NCI-H2107 (cell line): ENCODE measurements at regions not wholly inside any gene's neighbourhood (a gene's known extent, or its start where the extent isn't known, plus 50 kb on each side); places are given as distances from the start of the nearest gene placed in this dataset.
"Not testable (repeated sequence)": the region's sequence is repeated elsewhere in the genome, so short reads cannot be mapped to it uniquely, and the experiment has no call there.

Experiments used
- DNase-seq: peaks from one replicate; lab custom pipeline; 2025; lab: John Stamatoyannopoulos, UW

GRCh38 chr6:90463359-90463758, 123.5 kb downstream of the MAP3K7 start:
- no peak for DNase-seq

DNA sequence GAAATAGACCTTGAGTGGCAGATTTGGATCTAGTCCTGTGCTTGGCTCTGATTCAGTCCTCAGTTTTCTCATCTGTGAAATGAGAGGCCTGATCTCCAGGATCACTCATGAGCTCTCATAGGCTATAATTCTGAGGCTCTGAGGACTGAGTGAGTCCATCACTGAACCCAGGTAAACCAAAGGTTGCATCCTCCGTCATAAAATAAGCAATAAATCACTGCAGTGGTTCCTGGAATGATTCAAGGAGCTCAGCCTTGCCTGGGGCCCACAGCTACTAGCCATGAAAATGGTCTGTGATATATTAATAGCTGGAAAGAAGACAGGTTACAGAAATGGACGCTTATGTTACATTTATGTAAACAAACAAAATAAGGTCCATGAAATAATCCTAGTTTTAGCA, 124.8 kb downstream of the MAP3K7 start:
- DNase-seq, result no peak

GRCh38 chr6:90461383-90461782, 125.5 kb downstream of the MAP3K7 start:
- DNase-seq, result no peak

- DNase-seq, result no peak
Observed at GRCh38 chr6:90460051-90460450, 126.8 kb downstream of the MAP3K7 start.

DNA sequence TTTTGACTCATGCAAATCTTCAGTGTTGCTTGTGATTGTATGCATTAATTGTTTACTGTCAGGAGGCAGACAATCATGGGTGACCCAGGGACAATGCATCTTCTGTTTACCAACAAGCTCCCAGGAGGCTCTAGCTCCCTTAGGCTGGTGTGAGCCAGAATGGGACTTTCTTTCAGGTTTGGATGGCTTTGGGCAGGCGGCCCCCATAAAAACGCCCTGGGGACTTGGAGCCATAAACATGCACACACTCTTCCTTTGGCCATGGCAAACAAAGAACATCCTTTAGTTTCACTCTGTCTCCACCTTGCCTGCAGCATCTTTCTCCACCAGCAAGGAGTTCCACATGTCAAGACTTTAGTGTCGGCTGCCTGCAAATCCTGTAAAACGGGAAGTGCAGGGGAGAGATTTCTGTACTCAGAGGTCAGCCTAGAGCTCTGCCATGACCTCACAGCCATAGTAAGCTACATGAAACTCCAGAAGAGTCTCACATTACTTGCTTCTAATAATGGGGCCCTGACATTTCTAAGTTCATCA, 127.6 kb downstream of the MAP3K7 start:
- DNase-seq, result no peak

GRCh38 chr6:90458353-90459224, 128.3 kb downstream of the MAP3K7 start:
- DNase-seq, result no peak

DNA sequence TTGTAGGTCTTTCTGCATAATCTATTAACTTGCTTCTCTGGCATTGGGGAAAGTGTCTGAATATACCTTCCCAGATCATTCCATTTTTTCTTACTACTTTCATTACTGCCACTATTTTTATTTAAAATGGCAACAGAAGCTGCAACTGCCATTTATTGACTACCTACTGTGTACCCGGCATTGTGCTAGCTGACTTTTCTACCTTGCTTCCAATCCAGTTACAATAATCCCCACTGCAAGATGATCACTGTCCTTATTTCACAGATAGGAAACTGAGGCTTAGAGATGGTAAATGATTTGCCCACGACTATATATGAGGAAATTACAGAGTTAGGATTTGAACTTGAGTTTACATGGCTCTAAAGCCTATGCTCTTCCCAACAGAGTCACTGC, 129.0 kb downstream of the MAP3K7 start:
- no peak for DNase-seq

DNA sequence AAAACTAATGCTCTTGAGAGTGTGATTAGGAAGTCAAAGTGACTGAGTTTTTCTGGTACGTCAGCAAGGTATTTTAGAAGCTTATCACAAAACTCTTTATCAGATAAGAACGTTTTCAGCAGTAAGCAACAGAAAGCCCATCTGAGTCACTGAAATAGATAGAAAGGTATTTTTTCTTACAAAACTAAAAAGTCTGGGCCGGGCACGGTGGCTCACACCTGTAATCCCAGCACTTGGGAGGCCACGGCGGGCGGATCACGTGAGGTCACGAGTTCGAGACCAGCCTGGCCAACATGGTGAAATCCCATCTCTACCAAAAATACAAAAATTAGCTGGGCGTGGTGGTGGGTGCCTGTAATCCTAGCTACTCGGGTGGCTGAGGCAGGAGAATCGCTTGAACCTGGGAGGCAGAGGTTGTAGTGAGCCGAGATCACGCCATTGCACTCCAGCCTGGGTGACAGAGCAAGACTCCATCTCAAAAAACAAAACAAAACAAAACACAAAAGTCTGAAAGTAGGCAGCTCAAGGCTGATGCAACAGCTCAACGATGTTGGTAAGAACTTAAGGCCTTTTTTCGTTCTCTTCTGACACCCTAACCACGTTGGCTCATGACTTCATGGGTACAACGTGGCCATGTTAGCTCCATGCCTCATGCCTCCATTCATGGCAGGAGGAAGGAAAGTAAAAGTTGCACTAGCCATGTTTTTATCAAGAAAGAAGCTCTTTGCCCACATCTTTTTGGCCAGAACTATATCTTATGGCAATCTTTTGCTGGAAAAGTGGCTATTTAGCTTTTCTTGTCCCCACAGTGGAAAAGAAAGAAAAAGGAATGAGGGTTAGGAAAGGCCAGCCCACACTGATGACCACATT, 129.6 kb downstream of the MAP3K7 start:
- DNase-seq, result not testable (repeated sequence)

GRCh38 chr6:90456001-90456400, 130.9 kb downstream of the MAP3K7 start:
- DNase-seq, result no peak

DNA sequence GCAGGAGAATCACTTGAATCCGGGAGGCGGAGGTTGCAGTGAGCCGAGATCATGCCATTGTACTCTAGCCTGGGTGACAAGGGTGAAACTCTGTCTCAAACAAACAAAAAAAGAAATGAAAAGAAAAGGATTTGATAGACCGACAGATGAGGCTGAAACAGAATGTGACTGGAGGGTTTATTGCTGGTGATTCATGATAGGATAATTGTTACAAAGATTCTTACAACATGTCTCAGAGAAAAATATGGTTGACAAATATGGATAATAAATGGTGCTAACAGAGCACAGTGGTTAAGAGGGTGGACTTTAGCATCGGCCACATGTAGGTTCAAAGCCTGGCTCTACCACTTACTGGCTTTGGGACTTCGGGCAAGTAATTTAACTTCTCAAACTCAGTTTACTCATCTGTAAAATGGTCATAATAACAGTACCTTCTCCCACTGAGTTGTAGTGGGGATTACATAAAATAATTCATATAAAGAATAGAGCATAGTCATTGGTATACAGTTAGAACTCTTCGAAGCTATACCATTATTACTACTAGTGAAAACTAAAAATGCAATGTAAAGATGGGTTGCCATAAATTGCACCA, 131.9 kb downstream of the MAP3K7 start:
- no peak for DNase-seq

DNA sequence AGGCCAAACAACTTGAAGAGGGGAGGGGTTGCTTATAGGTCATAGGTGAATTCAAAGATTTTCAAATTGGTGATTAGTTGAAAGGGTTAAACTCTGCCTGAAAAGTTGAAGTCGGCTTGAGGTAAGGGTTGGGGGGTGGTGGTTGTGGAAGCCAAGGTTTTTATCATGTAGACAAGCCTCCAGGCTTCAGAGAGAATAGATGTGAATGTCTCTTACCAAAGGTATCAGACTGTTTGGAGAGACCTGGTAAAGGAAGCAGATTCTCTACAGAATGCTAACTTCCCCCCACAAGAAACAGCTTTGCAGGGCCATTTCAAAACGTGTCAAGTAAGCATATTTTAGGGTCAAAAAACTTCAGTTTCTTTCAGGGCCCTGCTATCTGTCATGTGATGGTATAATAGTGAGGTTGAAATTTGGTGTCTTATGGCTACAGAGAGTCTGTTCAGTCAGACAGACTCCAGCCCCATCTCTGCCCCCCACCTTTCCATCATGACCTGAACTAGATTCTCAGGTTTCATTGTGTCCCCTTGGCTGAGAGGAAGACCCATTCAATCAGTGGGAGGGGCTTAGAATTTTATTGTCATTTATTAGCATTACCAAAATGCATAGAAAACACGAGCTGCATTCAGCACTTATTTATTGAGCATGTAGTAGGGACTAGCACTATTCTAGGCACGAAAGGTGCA, 136.5 kb downstream of the MAP3K7 start:
- no peak for DNase-seq

DNA sequence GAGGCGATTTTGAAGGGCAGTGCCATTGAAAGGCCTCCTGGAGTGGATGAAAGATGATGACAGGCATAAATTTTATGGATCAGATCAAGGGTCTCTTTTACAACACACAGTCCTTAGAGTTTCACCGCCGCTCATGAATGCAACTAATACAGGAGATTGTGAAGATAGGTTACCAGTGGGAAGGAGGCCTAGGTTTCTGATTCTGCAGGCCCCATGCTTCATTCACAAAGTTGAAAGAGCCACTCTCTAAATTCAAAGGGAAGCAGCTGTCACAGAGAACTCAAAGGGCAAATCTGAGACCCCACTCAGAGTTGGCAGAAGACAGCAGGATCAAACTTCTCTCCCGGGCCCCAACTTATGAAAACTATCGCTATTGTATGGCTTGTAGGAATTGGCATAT, 137.6 kb downstream of the MAP3K7 start:
- DNase-seq, result no peak

DNA sequence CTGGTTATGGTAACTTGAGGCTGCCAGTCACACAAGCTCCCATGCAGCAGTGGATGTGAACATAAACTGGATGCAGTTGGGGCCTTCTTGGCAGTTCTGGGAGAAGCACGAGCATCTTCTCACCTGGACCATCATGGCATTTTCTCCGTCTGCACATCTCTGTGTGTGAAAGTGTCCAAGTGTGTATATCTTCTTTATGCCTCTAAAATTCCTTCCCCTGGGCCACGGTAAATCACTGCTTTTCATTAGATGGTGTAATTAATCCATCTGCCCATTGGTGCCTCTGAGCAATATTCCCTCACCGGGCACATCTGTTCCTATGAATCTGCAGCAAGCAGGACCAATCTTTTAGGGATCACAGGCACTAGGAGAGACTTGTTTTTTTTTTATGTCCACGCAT, 138.0 kb downstream of the MAP3K7 start:
- DNase-seq, result no peak

DNA sequence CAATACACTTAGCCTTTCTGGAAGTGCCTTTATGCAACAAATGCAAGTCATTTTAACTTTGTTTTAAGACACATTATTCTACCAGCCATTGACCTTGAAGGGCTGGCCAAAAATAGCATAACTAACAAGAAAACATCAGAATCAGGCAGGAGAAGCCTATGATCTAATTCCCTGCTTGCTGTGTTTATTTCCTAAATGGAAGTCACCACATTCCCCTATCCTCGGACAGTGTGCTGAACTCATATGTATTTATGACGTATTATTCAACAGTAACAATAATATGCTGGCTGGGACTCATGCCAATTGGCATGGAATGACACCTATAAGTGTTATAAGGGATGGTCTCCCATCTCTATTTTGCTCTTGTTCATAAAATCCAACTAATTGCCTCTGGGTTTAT, 140.7 kb downstream of the MAP3K7 start:
- no peak for DNase-seq

DNA sequence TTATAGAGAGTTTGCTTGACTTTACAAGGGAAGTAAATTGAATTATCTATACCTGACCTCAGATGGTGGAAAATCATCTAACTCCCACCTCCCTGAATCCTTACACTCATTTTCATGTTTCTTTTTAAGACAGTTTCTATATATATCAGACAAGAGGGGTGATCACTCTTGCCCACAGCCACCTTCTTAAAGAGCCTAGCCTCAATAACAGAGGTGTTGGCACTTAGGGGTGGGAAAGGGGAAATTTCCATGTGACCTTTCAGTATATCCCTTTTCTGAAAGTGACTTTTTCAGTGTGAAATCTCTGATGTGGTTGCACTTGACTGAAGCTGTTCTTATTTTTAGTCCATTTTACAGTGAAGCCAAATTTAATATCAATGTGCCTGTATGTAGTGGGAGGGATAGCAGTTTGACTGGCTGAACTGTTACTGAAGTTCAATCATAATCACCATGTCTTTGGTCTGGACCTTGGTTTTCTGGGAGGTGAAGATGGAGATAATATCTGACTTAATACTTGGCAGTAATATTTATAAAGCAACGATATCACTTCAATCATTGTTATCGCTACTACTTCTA, 141.3 kb downstream of the MAP3K7 start:
- DNase-seq, result no peak

DNA sequence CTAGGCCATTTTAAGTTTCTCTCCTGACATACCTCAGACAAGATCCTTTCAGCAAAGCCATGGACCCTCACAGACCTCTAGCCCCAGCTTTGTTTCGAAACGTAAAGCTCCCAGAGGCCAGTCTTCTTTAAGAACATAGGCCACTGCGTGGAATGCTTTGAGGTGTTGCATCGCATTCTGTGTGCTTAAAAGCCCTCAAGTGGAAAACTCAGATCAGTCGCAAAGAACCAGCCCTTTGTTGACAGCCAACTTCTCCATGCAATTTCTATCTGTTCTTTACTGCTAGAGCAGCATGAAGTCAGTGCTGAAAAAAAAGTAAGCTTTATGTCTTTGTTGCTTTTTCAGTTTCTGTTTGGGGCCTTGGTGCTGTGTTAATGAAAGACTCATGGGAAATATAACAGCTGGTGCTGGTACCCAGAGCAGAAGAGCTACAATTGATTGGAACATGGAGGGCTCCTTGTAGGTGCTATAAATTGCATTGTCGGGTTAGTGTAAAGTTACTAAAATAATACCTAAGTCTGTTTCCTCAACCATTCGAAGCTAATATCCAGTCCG, 142.6 kb downstream of the MAP3K7 start:
- no peak for DNase-seq

GRCh38 chr6:90442366-90442765, 144.5 kb downstream of the MAP3K7 start:
- no peak for DNase-seq

DNA sequence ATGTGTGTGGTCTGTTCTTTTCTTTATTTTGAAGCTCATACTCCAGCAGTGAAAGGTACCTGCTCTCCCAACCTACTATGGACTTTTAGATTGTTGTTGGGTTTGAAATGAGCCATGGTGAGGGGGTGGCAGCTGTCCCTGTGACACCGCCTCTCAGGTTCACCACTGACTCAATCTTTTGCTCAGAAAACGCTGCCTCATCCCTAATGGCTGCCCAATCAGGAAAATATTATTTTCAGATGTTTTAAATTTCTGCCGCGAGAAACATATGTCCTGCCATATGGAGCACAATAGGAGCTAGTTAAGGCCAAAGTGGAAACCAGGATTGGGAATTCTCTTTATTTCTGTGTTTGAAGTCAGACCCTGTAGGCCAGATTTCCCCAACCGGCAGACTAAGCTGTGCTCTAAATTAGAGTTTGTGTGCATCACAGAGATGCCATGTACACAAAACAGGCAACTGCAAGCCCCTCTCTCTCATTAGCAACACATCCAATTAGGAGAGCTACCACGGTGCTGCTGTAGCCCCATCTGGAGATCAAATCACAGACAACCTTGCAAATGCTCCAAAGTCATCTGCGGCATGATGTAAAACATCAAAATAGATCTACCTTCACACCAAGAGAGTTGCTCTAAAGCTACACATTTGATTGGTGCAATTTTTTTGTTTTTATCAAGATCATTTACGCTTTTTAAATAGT, 144.1 kb upstream of the BACH2 start:
- DNase-seq, result no peak

DNA sequence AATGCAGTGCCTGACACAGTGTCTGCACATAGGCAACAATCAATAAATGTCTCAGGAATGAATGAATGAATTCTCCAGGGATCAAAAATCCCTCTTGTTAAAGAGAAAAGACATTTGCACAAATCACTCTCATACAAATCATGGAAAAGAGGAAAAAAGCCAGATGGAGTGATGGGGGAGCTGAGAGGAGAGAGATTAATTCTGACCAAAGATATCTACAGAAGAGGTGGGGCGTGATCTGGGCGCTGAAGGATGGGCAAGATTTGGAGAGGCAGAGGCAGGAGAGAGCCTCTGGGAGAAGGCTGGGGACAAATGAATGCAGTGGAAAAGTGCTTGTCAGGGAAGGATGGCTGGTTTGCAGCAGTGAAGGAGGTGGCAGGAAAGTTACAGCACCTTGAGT, 142.9 kb upstream of the BACH2 start:
- no peak for DNase-seq

- DNase-seq, result no peak
Observed at GRCh38 chr6:90436403-90436802, 139.8 kb upstream of the BACH2 start.
